Caco-2 (cell line): ENCODE measurements at regions not wholly inside any gene's neighbourhood (a gene's known extent, or its start where the extent isn't known, plus 50 kb on each side); places are given as distances from the start of the nearest gene placed in this dataset.
"Not testable (repeated sequence)": the region's sequence is repeated elsewhere in the genome, so short reads cannot be mapped to it uniquely, and the experiment has no call there.

Experiments used
- BruUV-seq: library from RNA; stranded (reverse); fragments of 400-500 nt; replicated peaks from 2 replicates; lab custom pipeline; 2021; lab: Mats Ljungman, UMichigan
- CTCF ChIA-PET: fragments of 300-600 bp; sonication (Branson Sonifier 250); formaldehyde crosslinking; loops from one replicate; lab custom pipeline; 2022; ENCODE audit warnings: antibody characterized with exemption; lab: Charles Lee
- POLR2A ChIA-PET: fragments of 300-600 bp; sonication (Branson Sonifier 250); formaldehyde crosslinking; loops from one replicate; lab custom pipeline; 2022; ENCODE audit warnings: antibody characterized with exemption; lab: Charles Lee
- DNase-seq, 2 experiments: peaks; one replicate each; pipeline versions ENCODE4 v3.0.0 to v3.0.0-alpha.2; 2020 to 2022
- H3K27me3 ChIP-seq: replicated peaks from 2 replicates; pipeline ENCODE4 v1.6.0; 2011; ENCODE audit warnings: low read length; ENCODE audit not compliant: control insufficient read depth, insufficient read depth
- H3K36me3 ChIP-seq: 2 replicates; pipeline ENCODE4 v1.5.1; 2011; ENCODE audit warnings: low read length; ENCODE audit not compliant: control insufficient read depth, insufficient read depth
- H3K4me1 ChIP-seq: fragments of 250-450 bp; sonication (Bioruptor Pico); 2 replicates; pipeline ENCODE4 v1.5.1; 2020; ENCODE audit warnings: mild to moderate bottlenecking
- H3K4me3 ChIP-seq: 2 replicates; pipeline ENCODE4 v1.5.1; 2011; ENCODE audit warnings: low read depth, mild to moderate bottlenecking, control low read depth, low read length
- H3K9me3 ChIP-seq: fragments of 250-450 bp; sonication (Bioruptor Pico); 2 replicates; pipeline ENCODE4 v1.5.1; 2020; ENCODE audit warnings: mild to moderate bottlenecking, moderate library complexity
- H3K27ac Mint-ChIP-seq: one replicate; pipeline ENCODE4 v1.8.0; 2022; ENCODE audit warnings: mixed read lengths; ENCODE audit not compliant: unreplicated experiment
- H3K27me3 Mint-ChIP-seq: one replicate; pipeline ENCODE4 v1.8.0; 2022; ENCODE audit warnings: mixed read lengths; ENCODE audit not compliant: insufficient read depth, unreplicated experiment
- H3K36me3 Mint-ChIP-seq: one replicate; pipeline ENCODE4 v1.8.0; 2022; ENCODE audit warnings: mild to moderate bottlenecking, mixed read lengths; ENCODE audit not compliant: insufficient read depth, unreplicated experiment
- H3K4me1 Mint-ChIP-seq: one replicate; pipeline ENCODE4 v1.8.0; 2022; ENCODE audit warnings: low read depth, mixed read lengths; ENCODE audit not compliant: unreplicated experiment
- H3K4me3 Mint-ChIP-seq: one replicate; pipeline ENCODE4 v1.8.0; 2022; ENCODE audit warnings: mild to moderate bottlenecking, moderate library complexity, mixed read lengths; ENCODE audit not compliant: unreplicated experiment
- H3K9me3 Mint-ChIP-seq: one replicate; pipeline ENCODE4 v1.8.0; 2022; ENCODE audit warnings: mixed read lengths; ENCODE audit not compliant: unreplicated experiment
- intact Hi-C: fragments of 100-400 bp; cut with micrococcal nuclease; formaldehyde crosslinking; loops from one replicate; pipeline ENCODE4 v1.10.0; 2022; ENCODE audit not compliant: unreplicated experiment
- TF ChIP-seq, protein P1 (sequence below), 2 experiments: fragments of 200-600 bp in 1 of 2; IDR thresholded peaks; 1 replicate in 1 of 2; 2 replicates in 1 of 2; pipeline versions ENCODE4 v1.5.1 to v1.8.0; 2011 to 2022; ENCODE audit warnings: antibody characterized with exemption in 1 of 2, control low read depth in 1 of 2, inconsistent platforms in 1 of 2, low read depth in 1 of 2, low read length in 1 of 2, mild to moderate bottlenecking in 1 of 2, moderate library complexity in 1 of 2; ENCODE audit not compliant: insufficient read depth in 1 of 2, severe bottlenecking in 1 of 2, unreplicated experiment in 1 of 2

DNA sequence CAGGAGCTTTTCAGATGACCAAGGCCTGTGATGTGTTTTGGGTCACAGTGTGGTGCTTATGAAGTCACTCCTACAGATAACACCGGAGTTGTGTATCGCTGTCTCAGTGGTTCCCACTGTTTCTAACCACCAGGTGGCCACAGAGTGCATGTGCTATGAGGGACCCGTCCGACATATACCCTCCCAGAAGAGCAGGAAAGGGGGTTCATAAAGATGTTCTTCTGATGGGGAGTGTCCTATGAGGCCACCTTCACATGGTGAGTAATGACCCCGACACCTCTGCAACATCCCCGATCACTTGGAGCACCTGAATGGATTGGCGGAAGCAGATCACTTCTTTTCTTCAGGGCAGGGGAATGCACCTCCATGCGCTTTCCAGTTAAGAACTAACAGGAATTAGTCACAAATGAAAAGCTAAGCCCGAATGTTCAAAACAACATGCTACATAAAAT is 60.5 kb upstream of the PPIAL4F start:
- H3K4me3 ChIP-seq, BruUV-seq, POLR2A ChIA-PET, H3K9me3 Mint-ChIP-seq, H3K4me1 Mint-ChIP-seq, H3K4me3 Mint-ChIP-seq, H3K27me3 ChIP-seq, H3K4me1 ChIP-seq, CTCF ChIA-PET, H3K36me3 Mint-ChIP-seq, H3K27me3 Mint-ChIP-seq, DNase-seq, H3K36me3 ChIP-seq, H3K9me3 ChIP-seq, intact Hi-C loops, H3K27ac Mint-ChIP-seq: not testable (repeated sequence)
- TF ChIP-seq, protein P1, sequence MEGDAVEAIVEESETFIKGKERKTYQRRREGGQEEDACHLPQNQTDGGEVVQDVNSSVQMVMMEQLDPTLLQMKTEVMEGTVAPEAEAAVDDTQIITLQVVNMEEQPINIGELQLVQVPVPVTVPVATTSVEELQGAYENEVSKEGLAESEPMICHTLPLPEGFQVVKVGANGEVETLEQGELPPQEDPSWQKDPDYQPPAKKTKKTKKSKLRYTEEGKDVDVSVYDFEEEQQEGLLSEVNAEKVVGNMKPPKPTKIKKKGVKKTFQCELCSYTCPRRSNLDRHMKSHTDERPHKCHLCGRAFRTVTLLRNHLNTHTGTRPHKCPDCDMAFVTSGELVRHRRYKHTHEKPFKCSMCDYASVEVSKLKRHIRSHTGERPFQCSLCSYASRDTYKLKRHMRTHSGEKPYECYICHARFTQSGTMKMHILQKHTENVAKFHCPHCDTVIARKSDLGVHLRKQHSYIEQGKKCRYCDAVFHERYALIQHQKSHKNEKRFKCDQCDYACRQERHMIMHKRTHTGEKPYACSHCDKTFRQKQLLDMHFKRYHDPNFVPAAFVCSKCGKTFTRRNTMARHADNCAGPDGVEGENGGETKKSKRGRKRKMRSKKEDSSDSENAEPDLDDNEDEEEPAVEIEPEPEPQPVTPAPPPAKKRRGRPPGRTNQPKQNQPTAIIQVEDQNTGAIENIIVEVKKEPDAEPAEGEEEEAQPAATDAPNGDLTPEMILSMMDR (IDR thresholded peaks at IDR 0.05; ENCODE audit: insufficient read depth in 1 of 2, low read depth in 1 of 2, low read length in 1 of 2, severe bottlenecking in 1 of 2, unreplicated experiment in 1 of 2) = peak; percentile 4 to 21

DNA sequence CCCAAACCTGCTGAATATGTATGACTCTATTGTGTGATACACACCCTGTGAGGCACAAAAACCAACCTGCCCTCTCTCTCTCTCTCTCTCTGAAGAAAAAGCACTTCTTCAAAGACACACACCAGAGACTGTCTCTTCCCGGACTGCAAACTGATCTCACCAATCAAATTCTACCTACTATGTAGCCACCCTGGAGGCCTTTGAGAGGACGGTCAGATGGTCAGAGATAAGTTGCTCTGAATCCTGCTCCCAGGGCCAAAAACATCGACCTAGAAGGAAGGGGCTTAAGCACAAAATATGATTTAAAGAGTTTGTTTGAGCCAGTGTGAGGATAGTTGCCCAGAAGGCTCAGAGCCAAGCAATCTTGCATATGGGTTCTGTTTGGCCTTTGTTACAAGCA is 59.2 kb upstream of the PPIAL4F start:
- H3K4me3 ChIP-seq, H3K4me1 ChIP-seq, H3K36me3 Mint-ChIP-seq, DNase-seq, H3K4me1 Mint-ChIP-seq, intact Hi-C loops, CTCF ChIA-PET, H3K9me3 Mint-ChIP-seq, BruUV-seq, H3K4me3 Mint-ChIP-seq, POLR2A ChIA-PET, H3K27ac Mint-ChIP-seq, H3K36me3 ChIP-seq, H3K27me3 ChIP-seq, H3K9me3 ChIP-seq, H3K27me3 Mint-ChIP-seq: not testable (repeated sequence)

DNA sequence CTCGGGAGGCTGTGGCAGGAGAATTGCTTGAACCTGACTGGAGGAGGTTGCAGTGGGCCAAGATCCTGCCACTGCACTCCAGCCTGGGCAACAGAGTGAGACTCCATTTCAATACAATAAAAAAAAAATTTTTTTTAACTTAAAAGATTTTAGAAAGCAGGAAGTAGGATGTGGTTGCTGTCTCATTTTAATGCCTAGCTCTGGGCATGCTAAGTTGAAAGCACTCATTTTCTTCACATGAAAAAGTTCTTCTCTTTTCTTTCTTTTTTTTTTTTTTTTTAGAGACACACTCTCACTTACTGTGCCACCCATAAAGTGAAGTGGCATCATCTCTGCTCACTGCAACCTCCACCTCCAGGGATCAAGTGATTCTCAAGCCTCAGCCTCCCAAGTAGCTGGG is 58.4 kb upstream of the PPIAL4F start:
- H3K4me1 Mint-ChIP-seq, CTCF ChIA-PET, H3K9me3 Mint-ChIP-seq, H3K36me3 Mint-ChIP-seq, H3K36me3 ChIP-seq, H3K4me1 ChIP-seq, H3K27ac Mint-ChIP-seq, BruUV-seq, DNase-seq, POLR2A ChIA-PET, intact Hi-C loops, H3K4me3 ChIP-seq, H3K9me3 ChIP-seq, H3K4me3 Mint-ChIP-seq, H3K27me3 ChIP-seq, H3K27me3 Mint-ChIP-seq: not testable (repeated sequence)

DNA sequence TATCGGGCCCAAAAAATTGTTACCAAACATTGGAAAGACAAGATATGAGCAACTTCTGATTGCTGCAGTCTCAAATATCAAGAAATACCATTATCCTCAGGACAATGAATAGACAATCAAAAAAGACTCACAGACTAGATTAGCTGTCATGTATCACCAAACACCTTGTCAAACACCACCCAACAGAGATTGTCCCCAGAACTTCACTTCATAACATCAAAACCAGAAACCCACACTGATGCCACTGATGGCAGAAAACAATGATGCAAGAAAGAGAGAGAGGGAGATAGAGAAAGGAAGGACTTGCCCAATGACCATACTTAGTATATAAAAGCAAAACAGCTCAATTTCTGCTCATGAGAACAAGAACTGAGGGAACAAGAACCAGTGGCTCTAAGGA is 56.0 kb upstream of the PPIAL4F start:
- CTCF ChIA-PET, H3K27ac Mint-ChIP-seq, DNase-seq, H3K4me3 ChIP-seq, H3K9me3 Mint-ChIP-seq, POLR2A ChIA-PET, BruUV-seq, H3K27me3 ChIP-seq, H3K27me3 Mint-ChIP-seq, H3K9me3 ChIP-seq, H3K36me3 ChIP-seq, H3K4me3 Mint-ChIP-seq, H3K4me1 Mint-ChIP-seq, H3K36me3 Mint-ChIP-seq, intact Hi-C loops, H3K4me1 ChIP-seq: not testable (repeated sequence)

DNA sequence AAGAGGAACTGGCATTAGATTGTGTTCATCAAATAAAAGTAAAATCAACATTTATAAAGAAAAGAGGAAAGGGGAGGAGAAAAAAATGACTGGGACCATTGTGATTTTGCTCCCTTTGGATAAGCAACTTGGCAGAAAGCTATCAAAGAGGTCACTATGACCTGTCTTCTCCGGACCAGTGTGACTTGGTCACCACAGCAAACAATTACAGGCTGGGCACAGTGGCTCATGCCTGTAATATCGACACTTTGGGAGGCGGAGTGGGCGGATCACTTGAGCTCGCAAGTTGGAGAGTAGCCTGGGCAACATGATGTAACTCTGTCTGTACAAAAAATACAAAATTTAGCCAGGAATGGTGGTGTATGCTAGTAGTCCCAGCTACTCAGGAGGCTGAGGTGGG is 55.5 kb upstream of the PPIAL4F start:
- BruUV-seq = not testable (repeated sequence)

DNA sequence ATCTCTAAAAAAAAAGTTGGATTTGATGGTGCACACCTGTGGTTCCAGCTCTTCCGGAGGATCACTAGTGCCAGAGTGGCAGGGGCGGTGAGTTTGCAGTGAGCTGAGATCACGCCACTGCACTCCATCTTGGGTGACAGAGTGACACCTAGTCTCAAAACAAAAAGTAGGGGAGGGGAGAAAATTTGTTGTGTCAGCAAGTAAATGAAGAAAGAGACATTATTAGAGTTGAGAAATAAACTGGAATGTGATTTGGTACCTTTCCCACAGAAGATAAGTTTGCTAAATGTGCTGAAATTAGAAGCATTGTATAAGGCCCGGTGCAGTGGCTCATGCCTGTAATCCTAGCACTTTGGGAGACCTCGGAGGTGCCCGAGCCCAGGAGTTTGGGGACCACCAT is 54.0 kb upstream of the PPIAL4F start:
- POLR2A ChIA-PET = not testable (repeated sequence)

More for the DNA sequence above, 55.5 kb upstream of the PPIAL4F start:
- H3K9me3 ChIP-seq, H3K27me3 ChIP-seq, CTCF ChIA-PET, H3K36me3 ChIP-seq, H3K4me3 Mint-ChIP-seq, H3K9me3 Mint-ChIP-seq, H3K4me1 Mint-ChIP-seq, POLR2A ChIA-PET, H3K27me3 Mint-ChIP-seq, H3K4me3 ChIP-seq, H3K36me3 Mint-ChIP-seq, intact Hi-C loops, H3K27ac Mint-ChIP-seq, H3K4me1 ChIP-seq, DNase-seq: not testable (repeated sequence)

More for the DNA sequence above, 54.0 kb upstream of the PPIAL4F start:
- DNase-seq, H3K9me3 ChIP-seq, BruUV-seq, H3K27me3 ChIP-seq, H3K4me3 Mint-ChIP-seq, H3K4me3 ChIP-seq, H3K9me3 Mint-ChIP-seq, H3K27me3 Mint-ChIP-seq, H3K4me1 ChIP-seq, H3K36me3 ChIP-seq, H3K36me3 Mint-ChIP-seq, CTCF ChIA-PET, intact Hi-C loops, H3K27ac Mint-ChIP-seq, H3K4me1 Mint-ChIP-seq: not testable (repeated sequence)
